ENCODE measurements at regions not wholly inside any gene's neighbourhood (a gene's known extent, or its start where the extent isn't known, plus 50 kb on each side); places are given as distances from the start of the nearest gene placed in this dataset.

DNA sequence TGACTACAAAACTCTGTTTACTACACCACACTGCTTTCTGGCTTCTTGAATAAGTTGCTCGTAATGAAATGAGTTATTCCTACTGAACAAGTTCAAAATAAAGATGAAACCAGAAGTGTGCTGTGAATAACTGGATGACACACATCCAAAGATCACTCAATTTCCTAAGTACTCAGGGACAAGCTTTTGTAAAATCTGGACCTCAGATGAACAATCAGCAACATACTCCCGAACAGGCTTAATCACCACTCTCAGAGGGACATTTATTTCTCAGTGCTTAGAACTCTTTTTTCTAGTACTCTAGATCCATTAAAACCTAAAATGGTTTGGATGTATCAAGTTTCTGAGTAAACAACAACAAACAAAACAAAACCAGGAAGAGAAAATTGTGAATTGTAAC lies 61.5 kb upstream of the EXOC1L start:
- Mint-ChIP-seq H3K4me3 (ENCODE audit: unreplicated experiment) (no peak overlapping the region), H3K27me3 (ENCODE audit: insufficient read depth, unreplicated experiment) (no peaks in the 10 kb centered on the region), H3K27ac (ENCODE audit: unreplicated experiment) (no peak overlapping the region), H3K9me3 (ENCODE audit: unreplicated experiment) (no peaks in the 10 kb centered on the region), H3K36me3 (ENCODE audit: insufficient read depth, unreplicated experiment) (no peaks in the 10 kb centered on the region), H3K4me1 (ENCODE audit: low read depth, unreplicated experiment) (peaks cover 10% of the 10 kb centered on the region)
- H3K27me3 ChIP-seq (replicated peaks; ENCODE audit: control insufficient read depth, insufficient read depth, low read length): no peaks in the 10 kb centered on the region
- no TSS peak for BruUV-seq (replicated peaks)
- intact Hi-C loops (cut with micrococcal nuclease; ENCODE audit: unreplicated experiment): no loop called here
- CTCF ChIA-PET: no interaction called here
- peaks cover 8% of the 10 kb centered on the region; the same call in 1 of the 2 replicates for H3K4me1 ChIP-seq
- no peak overlapping the region for H3K4me3 ChIP-seq (ENCODE audit: low read depth, low read length)
- POLR2A ChIA-PET: no interaction called here
- TF ChIP-seq, protein P1, sequence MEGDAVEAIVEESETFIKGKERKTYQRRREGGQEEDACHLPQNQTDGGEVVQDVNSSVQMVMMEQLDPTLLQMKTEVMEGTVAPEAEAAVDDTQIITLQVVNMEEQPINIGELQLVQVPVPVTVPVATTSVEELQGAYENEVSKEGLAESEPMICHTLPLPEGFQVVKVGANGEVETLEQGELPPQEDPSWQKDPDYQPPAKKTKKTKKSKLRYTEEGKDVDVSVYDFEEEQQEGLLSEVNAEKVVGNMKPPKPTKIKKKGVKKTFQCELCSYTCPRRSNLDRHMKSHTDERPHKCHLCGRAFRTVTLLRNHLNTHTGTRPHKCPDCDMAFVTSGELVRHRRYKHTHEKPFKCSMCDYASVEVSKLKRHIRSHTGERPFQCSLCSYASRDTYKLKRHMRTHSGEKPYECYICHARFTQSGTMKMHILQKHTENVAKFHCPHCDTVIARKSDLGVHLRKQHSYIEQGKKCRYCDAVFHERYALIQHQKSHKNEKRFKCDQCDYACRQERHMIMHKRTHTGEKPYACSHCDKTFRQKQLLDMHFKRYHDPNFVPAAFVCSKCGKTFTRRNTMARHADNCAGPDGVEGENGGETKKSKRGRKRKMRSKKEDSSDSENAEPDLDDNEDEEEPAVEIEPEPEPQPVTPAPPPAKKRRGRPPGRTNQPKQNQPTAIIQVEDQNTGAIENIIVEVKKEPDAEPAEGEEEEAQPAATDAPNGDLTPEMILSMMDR (IDR thresholded peaks at IDR 0.05; ENCODE audit: insufficient read depth in 1 of 2, low read depth in 1 of 2, low read length in 1 of 2, severe bottlenecking in 1 of 2, unreplicated experiment in 1 of 2): no peak
- no peak for DNase-seq
- no peaks in the 10 kb centered on the region for H3K36me3 ChIP-seq (ENCODE audit: control insufficient read depth, insufficient read depth, low read length)
- no peaks in the 10 kb centered on the region for H3K9me3 ChIP-seq

DNA sequence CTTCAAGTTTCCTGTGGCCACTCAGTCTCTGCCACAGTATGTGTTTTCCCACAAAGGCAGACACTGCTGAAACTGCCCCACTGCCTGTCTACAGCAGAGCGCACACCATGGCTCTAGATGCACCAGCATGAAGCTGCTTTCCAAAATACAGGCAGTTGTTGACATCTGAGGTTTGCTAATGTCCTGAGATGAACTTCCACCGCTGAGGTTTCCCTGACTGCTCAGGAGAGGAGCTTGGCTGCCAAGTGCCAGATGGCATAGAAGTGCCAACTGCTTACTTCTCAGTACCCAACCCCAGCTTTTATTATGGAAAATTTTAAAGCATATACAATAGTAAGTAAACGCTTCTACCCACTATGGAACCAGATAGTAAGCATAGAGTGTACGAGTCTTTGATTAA lies 61.0 kb upstream of the EXOC1L start:
- Histone ChIP-seq H3K4me3 (ENCODE audit: low read depth, low read length) (no peak overlapping the region), H3K9me3 (no peaks in the 10 kb centered on the region), H3K27me3 (replicated peaks; ENCODE audit: control insufficient read depth, insufficient read depth, low read length) (no peaks in the 10 kb centered on the region), H3K36me3 (ENCODE audit: control insufficient read depth, insufficient read depth, low read length) (no peaks in the 10 kb centered on the region), H3K4me1 (peaks cover 8% of the 10 kb centered on the region; the same call in 1 of the 2 replicates)
- Mint-ChIP-seq H3K9me3 (ENCODE audit: unreplicated experiment) (no peaks in the 10 kb centered on the region), H3K36me3 (ENCODE audit: insufficient read depth, unreplicated experiment) (no peaks in the 10 kb centered on the region), H3K4me1 (ENCODE audit: low read depth, unreplicated experiment) (peaks cover 10% of the 10 kb centered on the region), H3K27ac (ENCODE audit: unreplicated experiment) (no peak overlapping the region), H3K4me3 (ENCODE audit: unreplicated experiment) (no peak overlapping the region), H3K27me3 (ENCODE audit: insufficient read depth, unreplicated experiment) (no peaks in the 10 kb centered on the region)
- CTCF ChIA-PET: no interaction called here
- intact Hi-C loops (cut with micrococcal nuclease; ENCODE audit: unreplicated experiment): no loop called here
- no TSS peak for BruUV-seq (replicated peaks)
- DNase-seq: no peak
- POLR2A ChIA-PET: no interaction called here
- TF ChIP-seq, protein P1 (IDR thresholded peaks at IDR 0.05; ENCODE audit: insufficient read depth in 1 of 2, low read depth in 1 of 2, low read length in 1 of 2, severe bottlenecking in 1 of 2, unreplicated experiment in 1 of 2): no peak

DNA sequence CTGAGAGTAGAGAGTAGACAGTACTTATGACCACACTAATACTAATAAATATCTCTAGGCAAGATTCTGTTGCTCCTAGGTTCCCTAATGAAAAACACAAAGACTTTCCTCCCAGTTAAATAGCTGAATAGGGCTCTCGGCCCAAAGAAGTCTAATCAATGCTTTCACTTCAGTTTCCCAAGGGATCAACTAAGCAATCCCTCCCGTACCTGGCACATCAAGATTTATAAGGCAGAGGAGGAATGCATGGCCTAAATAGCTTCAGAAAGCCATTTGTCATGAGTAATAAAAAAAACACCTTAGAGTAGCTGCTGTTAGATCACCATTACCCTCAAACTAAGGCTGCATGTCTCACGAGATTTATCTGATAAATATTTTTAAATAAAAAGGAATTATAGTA lies 56.8 kb upstream of the EXOC1L start:
- BruUV-seq (replicated peaks): no TSS peak
- POLR2A ChIA-PET: no interaction called here
- no peaks in the 10 kb centered on the region for H3K36me3 Mint-ChIP-seq (ENCODE audit: insufficient read depth, unreplicated experiment)

More for the DNA sequence above, 56.8 kb upstream of the EXOC1L start:
- Histone ChIP-seq H3K4me3 (ENCODE audit: low read depth, low read length) (no peak overlapping the region), H3K36me3 (ENCODE audit: control insufficient read depth, insufficient read depth, low read length) (no peaks in the 10 kb centered on the region), H3K27me3 (replicated peaks; ENCODE audit: control insufficient read depth, insufficient read depth, low read length) (no peaks in the 10 kb centered on the region), H3K4me1 (peaks cover under 1% of the 10 kb centered on the region; the same call in 1 of the 2 replicates), H3K9me3 (no peaks in the 10 kb centered on the region)
- no peak overlapping the region for H3K27ac Mint-ChIP-seq (ENCODE audit: unreplicated experiment)
- H3K9me3 Mint-ChIP-seq (ENCODE audit: unreplicated experiment): no peaks in the 10 kb centered on the region
- peaks cover under 1% of the 10 kb centered on the region for H3K4me1 Mint-ChIP-seq (ENCODE audit: low read depth, unreplicated experiment)
- no peaks in the 10 kb centered on the region for H3K27me3 Mint-ChIP-seq (ENCODE audit: insufficient read depth, unreplicated experiment)
- no peak overlapping the region for H3K4me3 Mint-ChIP-seq (ENCODE audit: unreplicated experiment)
- intact Hi-C loops (cut with micrococcal nuclease; ENCODE audit: unreplicated experiment): no loop called here
- no peak for DNase-seq
- CTCF ChIA-PET: no interaction called here
- TF ChIP-seq, protein P1 (IDR thresholded peaks at IDR 0.05; ENCODE audit: insufficient read depth in 1 of 2, low read depth in 1 of 2, low read length in 1 of 2, severe bottlenecking in 1 of 2, unreplicated experiment in 1 of 2): no peak

Measured in Caco-2 (cell line).